Superior temporal gyrus (tissue), 1 donor: ENCODE measurements at regions not wholly inside any gene's neighbourhood (a gene's known extent, or its start where the extent isn't known, plus 50 kb on each side); places are given as distances from the start of the nearest gene placed in this dataset.

Experiments used
- DNase-seq: peaks from one replicate; pipeline ENCODE4 v3.0.0-alpha.2; 2016; ENCODE audit errors: extremely low spot score

DNA sequence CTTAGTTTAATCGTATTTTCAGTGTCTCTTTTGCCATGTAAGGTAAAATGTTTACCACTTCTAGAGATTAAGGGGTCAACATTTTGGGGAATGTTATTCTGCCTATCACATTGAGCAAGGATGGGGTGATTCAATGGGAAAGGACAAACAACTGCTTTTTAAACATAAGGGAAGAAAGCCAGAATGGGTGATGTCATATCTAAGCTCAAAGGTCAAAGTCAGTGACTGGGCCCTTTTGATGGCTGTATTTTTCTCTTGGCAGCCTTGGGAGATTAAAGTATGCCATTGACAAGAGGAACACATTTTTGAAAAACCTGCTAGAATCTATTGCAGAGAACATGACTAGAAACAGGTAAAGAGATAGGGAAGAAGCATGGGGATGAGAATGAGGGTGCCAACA lies 477.3 kb upstream of the IRAK1BP1 start:
- DNase-seq = no peak

DNA sequence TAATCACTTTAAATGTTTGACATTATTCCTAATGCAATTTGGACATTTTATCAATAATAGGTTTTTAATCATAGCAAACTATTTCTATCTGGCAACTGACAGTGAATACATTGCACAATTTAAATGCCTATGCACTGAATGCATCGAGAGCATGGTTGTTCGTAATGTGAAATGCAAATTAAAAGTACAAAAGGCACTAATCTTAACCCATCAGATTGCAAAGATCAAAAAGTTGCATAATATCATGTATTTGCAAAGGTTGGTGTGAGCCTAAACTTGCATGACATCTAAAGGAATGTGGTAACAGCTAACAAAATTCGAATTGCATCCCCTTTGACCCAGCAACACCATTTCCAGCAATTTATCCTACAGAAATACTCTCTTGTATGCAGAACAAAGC lies 469.9 kb upstream of the IRAK1BP1 start:
- no peak for DNase-seq

DNA sequence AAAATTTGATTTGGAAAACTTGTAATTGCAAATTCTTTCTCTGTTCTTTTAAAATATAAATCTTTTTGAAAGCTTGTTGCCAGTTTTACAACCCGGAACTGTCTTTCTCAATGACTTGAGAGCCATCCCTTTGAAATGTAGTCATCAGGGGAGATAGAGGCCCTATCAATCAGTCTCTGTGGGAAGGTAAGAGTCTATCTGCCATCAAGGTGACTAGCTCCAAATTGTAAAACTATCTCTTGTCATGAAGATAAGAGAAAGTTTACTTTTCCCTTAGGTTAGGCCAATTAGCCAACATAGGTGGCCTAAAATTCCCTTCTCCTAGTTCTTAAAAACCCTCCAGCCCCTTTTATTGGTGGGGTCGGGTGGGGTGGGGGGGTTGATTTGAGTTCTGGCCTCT lies 469.1 kb upstream of the IRAK1BP1 start:
- DNase-seq = no peak

DNA sequence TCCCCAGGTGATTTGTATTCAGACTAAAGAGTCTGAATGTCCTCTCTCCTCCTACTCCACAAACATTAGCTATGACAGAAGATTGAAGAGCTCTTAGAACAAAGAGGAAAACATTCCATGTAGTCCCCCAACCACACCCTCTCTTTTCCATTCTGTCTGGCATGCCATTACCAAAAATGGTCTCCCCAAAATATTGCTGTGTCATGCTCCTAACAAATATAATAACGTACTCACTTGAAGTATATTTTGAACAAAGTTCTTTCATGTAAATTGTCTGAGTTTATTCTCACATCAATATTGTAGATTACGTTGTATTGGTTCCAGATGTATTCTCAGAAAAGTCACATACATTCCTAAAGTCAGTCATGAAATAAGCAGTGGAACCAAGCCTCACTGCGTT lies 467.3 kb upstream of the IRAK1BP1 start:
- DNase-seq = no peak

DNA sequence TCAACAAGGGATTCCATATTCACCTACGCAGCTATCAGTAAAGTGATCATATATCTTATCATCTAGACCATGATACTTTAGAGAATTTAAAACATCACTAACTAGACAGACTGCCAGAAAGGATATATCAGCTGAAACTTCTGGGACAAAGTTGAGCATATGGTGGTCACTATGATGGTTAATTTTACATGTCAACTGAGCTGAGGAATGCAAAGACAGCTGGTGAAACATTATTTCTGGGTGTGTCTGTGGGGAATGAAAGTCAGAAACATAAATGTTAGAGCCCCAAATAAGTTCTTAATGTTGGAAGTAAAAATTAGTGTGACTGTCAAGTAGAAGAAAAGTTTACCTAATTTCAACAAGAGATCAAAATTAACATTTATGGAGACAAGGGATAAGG lies 440.0 kb upstream of the IRAK1BP1 start:
- DNase-seq = no peak

DNA sequence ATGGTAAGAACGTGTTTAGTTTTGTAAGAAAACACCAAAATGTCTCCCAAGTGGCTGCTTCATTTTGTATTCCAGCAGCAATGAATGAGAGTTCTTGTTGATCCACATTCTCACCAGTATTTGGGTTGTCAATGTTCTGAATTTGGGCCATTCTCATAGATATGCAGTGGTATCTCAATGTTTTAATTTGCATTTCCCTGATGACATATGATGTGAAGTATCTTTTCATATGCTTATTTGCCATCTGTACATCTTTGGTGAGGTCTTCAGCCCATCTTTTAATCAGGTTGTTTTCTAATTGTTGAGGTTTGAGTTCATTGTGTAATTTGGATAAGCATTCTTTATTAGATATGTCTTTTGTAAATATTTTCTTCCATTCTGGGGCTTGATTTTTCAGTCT lies 436.8 kb upstream of the IRAK1BP1 start:
- no peak for DNase-seq

DNA sequence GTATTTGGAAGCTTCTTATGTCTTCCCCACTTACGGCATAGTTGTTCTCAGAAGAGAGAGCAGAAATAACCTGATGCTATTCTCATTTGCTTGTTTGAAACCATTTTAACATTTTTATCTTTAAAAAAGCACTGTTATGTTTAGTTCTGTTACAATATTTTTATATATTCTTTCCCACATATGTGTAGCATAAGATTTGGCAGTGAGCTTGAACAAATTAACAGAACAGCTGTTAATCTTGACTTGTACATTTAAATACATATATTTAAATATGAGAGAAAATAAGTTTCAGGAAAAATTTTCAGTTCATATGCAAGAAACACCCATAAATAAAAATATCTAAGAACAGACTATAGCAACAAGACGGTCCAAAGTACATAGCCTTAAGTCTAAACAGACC lies 431.7 kb upstream of the IRAK1BP1 start:
- peak; percentile 33 for DNase-seq

DNA sequence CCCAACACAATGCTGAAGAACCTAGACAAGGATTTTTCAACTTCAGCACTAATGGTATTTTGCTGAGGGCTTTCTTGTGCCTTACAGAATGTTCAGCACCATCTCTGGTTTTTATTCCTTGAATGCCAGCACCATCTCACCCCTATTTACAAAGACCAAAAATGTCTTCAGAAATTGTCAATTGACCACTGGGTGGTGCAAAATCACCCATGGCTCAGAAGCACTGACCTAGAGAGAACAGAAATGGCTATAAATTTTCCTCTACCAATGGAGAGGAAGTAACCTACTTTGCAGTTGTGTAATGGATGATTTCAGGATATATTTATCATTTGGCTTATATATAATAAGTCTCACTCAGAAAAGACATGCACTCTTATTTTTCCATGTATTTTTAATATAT lies 431.0 kb upstream of the IRAK1BP1 start:
- DNase-seq = no peak

DNA sequence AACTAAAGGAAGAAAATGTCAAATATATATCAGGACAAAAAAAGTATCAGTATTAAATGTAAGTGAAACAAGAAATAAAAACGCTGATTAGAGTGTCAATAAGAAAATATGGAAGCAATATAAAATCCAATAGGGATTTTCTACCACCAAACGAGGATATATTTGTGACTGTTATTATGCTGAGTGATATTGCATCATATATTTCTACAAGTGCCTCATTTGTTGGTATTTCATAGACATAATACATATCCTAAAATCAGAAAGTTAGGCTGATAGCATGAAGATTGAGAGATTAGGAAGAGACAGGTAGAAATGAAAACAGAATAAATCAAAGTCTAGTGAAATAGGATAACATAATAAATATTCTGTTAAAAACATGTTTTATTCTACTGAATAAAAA lies 429.2 kb upstream of the IRAK1BP1 start:
- no peak for DNase-seq

DNA sequence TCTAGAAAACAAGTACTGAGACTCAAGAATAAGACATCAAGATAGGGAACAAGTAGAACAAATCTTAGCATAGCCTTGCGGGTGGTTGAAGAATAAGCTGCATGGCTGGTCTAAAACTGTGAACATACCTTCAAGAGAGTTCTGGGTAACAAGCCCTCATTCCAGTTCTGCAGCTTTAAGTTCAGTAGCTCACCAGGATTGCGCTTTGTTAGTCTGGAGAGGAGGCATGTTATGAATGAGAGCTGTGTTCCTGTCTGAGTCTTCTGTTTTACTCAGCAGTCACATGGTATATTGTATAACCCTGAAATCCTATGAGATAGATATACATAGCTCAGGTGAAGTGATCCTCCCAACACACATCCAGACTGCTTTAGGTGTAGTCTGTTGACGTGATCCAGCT lies 406.6 kb upstream of the IRAK1BP1 start:
- DNase-seq = no peak

DNA sequence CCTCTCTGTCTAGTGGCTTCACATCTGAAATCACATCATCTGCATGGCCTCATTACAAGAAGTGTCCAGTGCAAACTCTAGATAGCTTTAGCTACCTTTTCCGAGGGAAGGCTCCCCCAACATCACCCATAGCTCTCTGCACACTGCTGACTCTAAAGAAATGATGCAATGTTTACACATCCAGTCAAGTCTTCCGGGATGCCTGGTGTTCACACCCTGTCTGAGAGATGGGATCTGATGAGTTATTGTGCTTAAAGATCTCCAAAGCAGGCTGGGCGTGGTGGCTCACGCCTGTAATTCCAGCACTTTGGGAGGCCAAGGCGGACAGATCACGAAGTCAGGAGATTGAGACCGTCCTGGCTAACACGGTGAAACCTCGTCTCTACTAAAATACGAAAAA lies 404.6 kb upstream of the IRAK1BP1 start:
- DNase-seq = no peak

DNA sequence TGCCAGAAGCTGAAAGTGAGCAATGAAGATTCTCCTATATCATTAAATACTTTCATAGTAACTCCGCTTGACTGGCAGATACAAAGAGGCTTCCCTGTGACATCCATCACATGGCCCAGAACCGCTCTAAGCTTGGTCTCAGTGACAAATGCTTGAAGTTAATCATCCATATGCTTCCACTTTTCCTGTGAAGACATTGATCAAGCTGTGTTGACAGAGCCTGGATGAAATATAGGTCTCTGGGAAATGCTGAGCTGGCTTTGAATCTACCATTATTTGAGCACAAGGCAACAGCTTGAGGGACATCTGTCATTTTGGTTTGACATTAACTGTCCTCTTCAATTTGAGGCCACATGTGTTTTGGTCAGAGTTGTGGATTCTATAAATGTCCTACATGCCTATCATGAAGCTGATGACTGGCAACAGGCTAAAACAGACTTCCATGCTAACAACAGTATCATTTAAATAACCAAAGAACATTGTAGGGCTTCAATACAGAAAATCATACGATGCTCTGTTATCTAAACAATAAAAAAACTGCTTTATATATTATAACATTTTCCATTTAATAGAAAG lies 402.2 kb upstream of the IRAK1BP1 start:
- no peak for DNase-seq

DNA sequence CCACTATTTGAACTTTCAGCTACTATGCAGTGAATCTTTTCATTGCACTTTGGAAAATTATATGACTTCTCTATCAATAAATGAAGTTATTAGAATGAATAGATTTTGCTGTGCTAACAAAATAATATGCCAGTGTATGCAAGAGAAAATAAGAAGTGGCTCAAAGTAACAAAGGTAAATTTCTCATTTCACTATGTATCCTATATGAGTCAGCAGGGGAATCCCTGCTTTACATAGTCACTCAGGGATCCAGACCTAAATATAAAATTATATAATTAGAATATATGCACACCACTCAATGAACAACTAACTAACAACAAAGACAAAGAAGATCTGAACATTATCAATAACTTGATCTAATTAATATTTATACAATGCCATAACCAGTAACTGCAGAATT lies 390.8 kb upstream of the IRAK1BP1 start:
- no peak for DNase-seq

DNA sequence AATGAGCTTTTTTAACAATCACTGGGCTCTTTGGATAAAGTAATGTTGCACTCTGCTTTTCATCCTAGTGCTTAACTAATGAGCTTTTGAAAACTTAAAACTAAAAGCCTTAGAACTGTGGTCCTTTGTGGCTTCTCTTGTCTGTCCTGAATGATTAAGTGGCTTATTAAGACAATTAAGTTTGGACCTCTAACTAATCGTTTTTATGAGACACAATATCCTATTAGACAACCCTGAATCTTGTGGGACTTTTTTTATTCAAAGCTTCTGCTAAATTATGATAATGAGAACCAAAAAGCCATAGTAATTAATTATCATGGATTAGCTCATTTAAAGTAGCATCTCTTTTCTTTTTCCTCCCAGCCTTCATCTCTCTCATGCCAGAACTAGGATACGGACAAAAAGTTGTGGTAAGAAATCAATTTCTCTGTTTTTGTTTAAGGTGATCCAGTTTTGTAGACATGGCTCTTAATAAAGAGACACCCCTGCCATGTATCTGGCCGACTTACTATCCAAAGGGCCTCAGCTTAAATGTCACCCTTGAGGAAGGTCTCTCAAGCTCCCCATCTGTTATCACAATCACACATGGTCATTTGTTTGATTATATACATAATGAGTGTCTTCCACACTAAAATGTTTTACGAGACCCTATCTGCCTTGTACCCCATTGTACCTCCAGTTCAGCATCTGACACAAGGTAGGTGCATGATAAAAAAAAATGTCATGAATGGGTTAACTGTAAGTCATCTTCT lies 384.4 kb upstream of the IRAK1BP1 start:
- no peak for DNase-seq

DNA sequence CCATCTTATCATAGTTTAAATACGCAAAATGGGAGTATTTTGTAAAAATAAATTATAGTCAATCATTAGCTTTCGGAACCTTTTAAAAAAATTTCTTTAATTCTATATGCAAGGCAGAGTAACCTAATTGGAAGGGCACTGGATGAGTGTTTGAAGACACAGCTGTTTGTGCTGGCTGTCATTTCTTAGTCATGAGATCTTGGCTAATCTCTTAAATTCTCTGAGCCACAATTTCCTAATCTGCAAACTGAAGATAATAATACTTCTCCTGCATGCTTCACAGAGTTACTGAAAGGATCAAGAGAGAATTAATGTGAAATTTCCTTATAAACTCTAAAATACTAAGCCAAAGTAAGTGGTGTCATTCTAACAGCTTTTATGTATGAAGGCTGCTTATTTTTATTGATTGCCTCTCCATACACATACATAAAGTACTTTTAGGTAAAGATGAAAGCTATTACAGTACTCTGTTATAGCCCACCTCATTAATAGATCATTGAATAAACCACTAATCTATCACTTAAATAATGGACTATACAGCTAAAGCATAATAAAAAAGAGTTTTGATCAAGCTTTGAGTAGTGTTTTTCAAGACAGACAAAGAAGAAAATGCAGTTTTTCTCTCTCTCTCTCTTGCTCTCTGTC lies 383.7 kb upstream of the IRAK1BP1 start:
- DNase-seq = no peak

DNA sequence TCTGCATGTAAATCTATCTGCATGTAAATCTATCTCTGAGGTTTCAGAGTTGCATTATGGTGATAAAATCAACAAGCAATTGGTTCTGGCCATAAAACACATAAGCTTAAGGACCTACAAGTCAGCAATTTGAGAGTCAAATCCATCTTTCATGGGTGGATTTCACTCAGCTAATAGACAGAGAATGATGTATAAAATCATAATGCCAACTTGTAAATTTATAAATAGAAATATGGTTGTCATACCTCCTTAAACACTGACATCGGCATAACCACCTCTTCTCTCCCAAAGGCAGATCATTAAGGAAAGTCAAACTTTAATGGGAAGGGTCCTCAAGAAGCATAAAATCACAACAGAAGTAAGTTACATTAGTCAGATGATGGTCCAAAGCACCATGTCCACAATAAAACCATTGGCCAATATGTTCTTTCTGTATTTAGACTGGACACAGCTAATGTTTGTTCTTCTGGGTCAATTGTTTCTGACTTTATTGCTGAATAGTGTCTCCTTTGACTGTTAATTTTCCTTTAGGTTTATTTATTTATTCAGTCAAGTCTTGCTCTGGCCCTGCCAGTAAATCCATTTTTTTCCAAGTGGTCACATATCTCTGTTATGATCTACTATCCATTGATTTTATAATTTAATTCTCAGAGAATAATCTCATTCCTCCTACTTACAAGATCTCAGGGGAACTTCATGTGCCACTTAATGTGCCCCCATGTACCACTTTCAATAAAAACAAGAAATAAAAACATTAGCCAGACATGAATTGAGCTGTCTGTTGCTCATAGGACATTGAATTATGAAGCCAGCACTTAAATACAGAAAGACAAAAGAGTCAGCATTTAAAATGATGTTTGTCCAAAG lies 382.9 kb upstream of the IRAK1BP1 start:
- no peak for DNase-seq

DNA sequence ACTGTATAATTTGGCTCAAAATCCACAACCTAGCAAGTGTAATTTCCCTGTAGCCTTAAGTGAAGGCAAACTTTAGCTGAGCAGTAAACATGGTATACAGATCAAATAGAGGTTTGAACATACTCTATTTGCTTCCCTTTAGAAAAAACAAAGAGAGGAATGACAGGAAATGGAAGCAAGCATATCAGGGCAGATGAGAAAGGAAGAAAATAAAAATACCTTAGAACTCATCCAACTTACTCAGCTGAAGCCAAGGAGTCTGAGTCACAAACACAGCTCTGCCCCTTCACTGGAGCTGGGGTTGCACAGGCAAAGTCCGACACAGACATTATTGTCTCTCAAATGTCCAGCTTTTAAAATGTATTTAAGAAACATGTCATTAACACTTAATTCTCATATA lies 379.9 kb upstream of the IRAK1BP1 start:
- no peak for DNase-seq

DNA sequence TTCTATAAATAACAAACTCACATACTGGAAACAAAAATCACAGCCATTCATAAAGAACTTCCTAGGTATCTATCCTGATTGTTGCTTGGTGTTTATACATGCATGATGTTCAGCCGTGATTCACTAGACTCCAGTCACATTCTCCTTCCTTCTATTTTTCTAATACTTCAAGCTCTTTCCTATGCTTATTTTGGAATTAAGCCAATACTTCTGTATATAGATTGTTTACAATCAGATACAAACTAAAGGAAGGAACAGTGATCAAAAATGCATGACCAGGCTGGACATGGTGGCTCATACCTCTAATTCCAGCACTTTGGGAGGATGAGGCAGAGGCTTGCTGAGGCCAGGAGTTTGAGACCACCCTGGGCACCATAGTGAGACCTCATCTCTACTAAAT lies 377.5 kb upstream of the IRAK1BP1 start:
- DNase-seq = no peak

DNA sequence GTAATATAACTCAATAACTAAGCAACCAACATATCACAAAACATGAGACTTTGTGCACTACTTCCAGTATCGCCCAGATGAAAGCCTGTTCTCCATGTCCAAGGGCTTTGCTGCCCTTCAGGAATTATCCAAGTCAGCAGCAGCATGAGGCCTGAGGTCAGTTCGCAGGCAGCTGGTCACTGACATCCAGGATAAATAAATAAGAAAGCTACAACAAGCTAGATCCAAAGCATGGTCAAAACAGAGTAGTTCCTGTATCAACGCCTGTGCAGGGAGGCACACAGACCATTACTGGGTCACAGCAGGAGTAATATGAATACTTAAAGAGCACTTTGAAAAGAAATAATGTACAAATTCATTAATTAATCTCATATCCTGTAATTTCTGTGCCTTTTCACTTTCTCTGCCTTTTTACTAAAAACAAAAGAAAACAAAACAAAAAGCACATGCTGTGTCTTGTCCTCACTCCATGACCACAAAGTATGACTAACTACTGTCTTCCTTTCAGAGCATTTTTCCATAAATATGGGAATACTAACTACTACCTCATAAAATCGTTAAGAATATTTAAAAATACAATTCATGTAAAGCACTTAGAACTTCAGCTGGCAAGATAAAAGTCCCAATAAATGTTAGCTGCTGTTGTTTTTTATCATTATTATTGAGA lies 374.9 kb upstream of the IRAK1BP1 start:
- DNase-seq = no peak

DNA sequence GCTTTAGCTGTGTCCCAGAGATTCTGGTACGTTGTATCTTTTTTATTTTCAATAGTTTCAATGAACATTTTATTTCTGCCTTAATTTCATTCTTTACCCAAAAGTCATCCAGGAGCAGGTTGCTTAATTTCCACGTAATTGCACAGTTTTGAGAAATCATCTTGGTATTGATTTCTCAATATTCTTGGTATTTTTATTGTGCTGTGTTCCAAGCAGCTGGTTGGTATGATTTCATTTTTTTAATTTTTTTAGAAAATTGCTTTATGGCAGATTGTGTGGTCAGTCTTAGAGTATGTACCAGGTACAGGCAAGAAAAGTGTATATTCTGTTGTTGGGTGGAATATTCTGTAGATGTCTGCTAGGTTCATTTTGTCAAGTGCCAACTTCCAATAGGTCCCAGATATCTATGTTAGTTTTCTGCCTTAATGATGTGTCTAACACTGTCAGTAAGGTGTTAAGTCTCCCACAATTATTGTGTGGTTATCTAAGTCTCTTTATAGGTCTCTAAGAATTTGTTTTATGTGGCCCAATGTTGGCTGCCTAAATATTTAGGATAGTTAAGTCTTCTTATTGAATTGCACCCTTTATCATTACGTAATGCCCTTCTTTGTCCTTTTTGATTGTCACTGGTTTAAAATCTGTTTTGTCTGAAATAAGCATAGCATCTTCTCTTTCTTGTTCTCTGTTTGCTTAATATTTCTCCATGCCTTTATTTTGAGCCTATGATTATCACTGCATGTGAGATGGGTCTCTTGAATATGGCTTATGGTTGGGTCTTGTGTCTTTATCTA lies 366.9 kb upstream of the IRAK1BP1 start:
- no peak for DNase-seq

DNA sequence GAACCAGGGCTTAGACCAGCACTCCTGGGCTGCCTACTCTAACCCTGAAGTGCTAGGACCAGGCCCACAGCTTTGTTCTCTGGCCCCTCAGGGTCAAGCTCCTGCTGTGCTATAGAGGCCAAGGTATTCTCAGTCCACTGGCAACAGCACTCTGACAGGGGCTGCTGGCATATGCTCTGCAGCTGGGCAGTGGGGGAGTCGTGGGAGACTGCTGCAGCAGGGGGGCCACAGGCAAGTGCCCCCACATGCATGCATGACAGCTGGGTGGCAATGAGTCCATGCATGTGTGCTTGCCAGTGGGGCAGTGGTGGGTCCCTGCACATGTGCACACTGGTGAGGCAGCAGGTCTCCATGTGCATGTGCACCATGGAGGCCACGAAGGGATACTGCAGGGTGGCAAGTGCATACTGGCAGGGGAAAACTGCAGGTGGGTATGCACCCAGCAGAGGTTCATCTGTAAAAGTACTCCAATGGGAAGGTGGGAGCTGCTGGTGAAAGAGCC lies 364.9 kb upstream of the IRAK1BP1 start:
- no peak for DNase-seq
